A673 (cell line): ENCODE measurements at regions not wholly inside any gene's neighbourhood (a gene's known extent, or its start where the extent isn't known, plus 50 kb on each side); places are given as distances from the start of the nearest gene placed in this dataset.

ENCODE experiments used
- CTCF ChIP-seq: fragments of 300-800, 200-600 bp; sonication (generic); conservative IDR thresholded peaks from 2 replicates; pipeline ENCODE4 v1.5.1; 2017; ENCODE audit warnings: low read depth, mild to moderate bottlenecking, antibody characterized with exemption, low read length, moderate library complexity, mixed read lengths
- EZH2 ChIP-seq: fragments of 200-600 bp; sonication (generic); IDR thresholded peaks from 2 replicates; pipeline ENCODE4 v1.6.1; 2017; ENCODE audit warnings: borderline replicate concordance, low read depth, mild to moderate bottlenecking, mixed read lengths, antibody characterized with exemption, low read length; ENCODE audit not compliant: poor library complexity, severe bottlenecking

DNA sequence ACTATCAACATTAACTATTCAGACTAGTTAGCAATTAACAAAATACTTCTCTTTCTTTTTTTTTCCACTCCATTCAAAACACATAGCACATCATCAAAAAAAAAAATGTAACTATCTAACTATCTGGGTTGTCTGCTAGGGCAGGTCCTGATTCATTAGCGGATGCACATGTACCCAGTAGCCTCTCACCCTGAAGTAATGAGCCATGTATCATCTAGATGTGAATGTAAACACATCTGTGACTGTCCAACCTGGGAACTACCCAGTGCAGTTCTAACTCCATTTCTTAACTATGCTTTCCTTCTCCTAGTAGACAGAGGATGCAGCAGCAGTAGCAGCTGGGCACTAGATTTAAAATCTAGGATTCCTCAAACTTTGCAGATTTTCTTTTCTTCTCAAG lies 183.1 kb upstream of the PIK3C3 start:
- TF ChIP-seq CTCF (no peak), EZH2 (no peak)
